ENCODE measurements at regions not wholly inside any gene's neighbourhood (a gene's known extent, or its start where the extent isn't known, plus 50 kb on each side); places are given as distances from the start of the nearest gene placed in this dataset.

GRCh38 chr2:40032650-40033319 lies 253.7 kb upstream of the THUMPD2 start:
- TF ChIP-seq CREB1 (CRISPR knock-in tag; IDR thresholded peaks at IDR 0.05; ENCODE audit: low read depth) (no peak), POLR2AphosphoS5 (IDR thresholded peaks at IDR 0.05; ENCODE audit: low read depth) (no peak), STAT1 (IDR thresholded peaks at IDR 0.05; ENCODE audit: unreplicated experiment) (no peak), EZH2 (IDR thresholded peaks at IDR 0.05; ENCODE audit: low read depth, unreplicated experiment) (no peak), CTCF (conservative IDR thresholded peaks at IDR 0.05; ENCODE audit: low read depth in 2 of 2) (no peak), NANOG (IDR thresholded peaks at IDR 0.05; ENCODE audit: borderline replicate concordance) (no peak), ZNF114 (CRISPR knock-in tag; IDR thresholded peaks at IDR 0.05) (no peak), EZH2phosphoT487 (IDR thresholded peaks at IDR 0.05; ENCODE audit: unreplicated experiment) (no peak), REST (IDR thresholded peaks at IDR 0.05; ENCODE audit: unreplicated experiment) (no peak), JUNB (IDR thresholded peaks at IDR 0.05; ENCODE audit: unreplicated experiment) (no peak), ETS1 (IDR thresholded peaks at IDR 0.05) (no peak)

Measured in GM23338 (cell line).